NCI-H748 treated with DMSO at 0.1 percent for 48 hours (cell line): ENCODE measurements at regions not wholly inside any gene's neighbourhood (a gene's known extent, or its start where the extent isn't known, plus 50 kb on each side); places are given as distances from the start of the nearest gene placed in this dataset.
"Not testable (repeated sequence)": the region's sequence is repeated elsewhere in the genome, so short reads cannot be mapped to it uniquely, and the experiment has no call there.

Source experiments
- DNase-seq: peaks from one replicate; lab custom pipeline; 2025; lab: John Stamatoyannopoulos, UW

- no peak for DNase-seq
Observed at GRCh38 chr10:33861016-33861704, 526.7 kb upstream of the NRP1 start.

GRCh38 chr10:33860552-33860951, 526.1 kb upstream of the NRP1 start:
- no peak for DNase-seq

- no peak for DNase-seq
Observed at GRCh38 chr10:33859319-33860022, 525.0 kb upstream of the NRP1 start.

GRCh38 chr10:33858326-33858725, 523.9 kb upstream of the NRP1 start:
- DNase-seq: no peak

GRCh38 chr10:33853221-33853620, 518.8 kb upstream of the NRP1 start:
- DNase-seq: not testable (repeated sequence)

- DNase-seq: no peak
Observed at GRCh38 chr10:33843379-33843778, 508.9 kb upstream of the NRP1 start.

GRCh38 chr10:33841678-33842077, 507.2 kb upstream of the NRP1 start:
- DNase-seq: no peak

GRCh38 chr10:33838731-33839130, 504.3 kb upstream of the NRP1 start:
- DNase-seq: no peak

- no peak for DNase-seq
Observed at GRCh38 chr10:33837736-33838135, 503.3 kb upstream of the NRP1 start.

- no peak for DNase-seq
Observed at GRCh38 chr10:33835556-33835955, 501.1 kb upstream of the NRP1 start.

- no peak for DNase-seq
Observed at GRCh38 chr10:33833566-33833965, 499.1 kb upstream of the NRP1 start.

GRCh38 chr10:33832124-33832787, 497.8 kb upstream of the NRP1 start:
- DNase-seq: no peak

- DNase-seq: no peak
Observed at GRCh38 chr10:33831591-33831990, 497.1 kb upstream of the NRP1 start.

GRCh38 chr10:33829899-33830298, 495.4 kb upstream of the NRP1 start:
- not testable (repeated sequence) for DNase-seq

- no peak for DNase-seq
Observed at GRCh38 chr10:33828592-33828991, 494.1 kb upstream of the NRP1 start.

GRCh38 chr10:33826186-33826585, 491.7 kb upstream of the NRP1 start:
- no peak for DNase-seq

- DNase-seq: no peak
Observed at GRCh38 chr10:33822774-33823173, 488.3 kb upstream of the NRP1 start.

GRCh38 chr10:33820531-33820930, 486.1 kb upstream of the NRP1 start:
- DNase-seq: no peak

GRCh38 chr10:33819206-33819605, 484.7 kb upstream of the NRP1 start:
- DNase-seq: no peak

GRCh38 chr10:33818343-33818742, 483.9 kb upstream of the NRP1 start:
- DNase-seq: no peak

- no peak for DNase-seq
Observed at GRCh38 chr10:33817605-33818004, 483.1 kb upstream of the NRP1 start.

GRCh38 chr10:33815776-33816175, 481.3 kb upstream of the NRP1 start:
- no peak for DNase-seq

- no peak for DNase-seq
Observed at GRCh38 chr10:33813871-33814270, 479.4 kb upstream of the NRP1 start.
